HCT116 (cell line): ENCODE measurements at regions not wholly inside any gene's neighbourhood (a gene's known extent, or its start where the extent isn't known, plus 50 kb on each side); places are given as distances from the start of the nearest gene placed in this dataset.

Experiments
- ATAC-seq: fragments of 200-7000 bp; cut with Tn5 transposase; 2 replicates; pipeline ENCODE4 v1.9.1; 2020; ENCODE audit warnings: mild to moderate bottlenecking, moderate library complexity
- BruUV-seq: library from RNA; stranded (reverse); fragments of 400-500 nt; replicated peaks from 2 replicates; lab custom pipeline; 2021; lab: Mats Ljungman, UMichigan
- CTCF ChIA-PET: fragments of 300-600 bp; sonication (Branson Sonifier 250); formaldehyde crosslinking; loops from one replicate; lab custom pipeline; 2021; ENCODE audit warnings: antibody characterized with exemption; lab: Charles Lee
- POLR2A ChIA-PET: fragments of 300-600, 350-600 bp; sonication (Branson Sonifier 250); formaldehyde crosslinking; loops from one replicate; lab custom pipeline; 2021; ENCODE audit warnings: antibody characterized with exemption; lab: Charles Lee
- RAD21 ChIA-PET, 2 experiments: fragments of 300-600 bp; sonication (Branson Sonifier 250); formaldehyde crosslinking; loops; one replicate each; lab custom pipeline; 2023; ENCODE audit warnings: low total read pairs in 2 of 2; ENCODE audit not compliant: uncharacterized antibody in 2 of 2, unreplicated experiment in 2 of 2, low non-redundant PET in 1 of 2; lab: Charles Lee
- DNase-seq: peaks from one replicate; pipeline ENCODE4 v3.0.0-alpha.2; 2010; ENCODE audit warnings: low read depth, low spot score
- H2AFZ ChIP-seq: fragments of 200-600 bp; shearing (Covaris generic), sonication (generic); 2 replicates; pipeline ENCODE4 v1.6.1; 2017; ENCODE audit warnings: low read depth, mixed run types, mixed read lengths, antibody characterized with exemption, low read length; ENCODE audit not compliant: poor library complexity, severe bottlenecking
- H3K27ac ChIP-seq: 2 replicates; pipeline ENCODE4 v1.5.1; 2012; ENCODE audit warnings: low read depth, low read length
- H3K27me3 ChIP-seq: fragments of 200-600 bp; sonication (generic); 2 replicates; pipeline ENCODE4 v1.6.1; 2016; ENCODE audit warnings: mixed run types, low read length, mixed read lengths; ENCODE audit not compliant: insufficient read depth
- H3K36me3 ChIP-seq, 2 experiments: fragments of 200-500 bp in 1 of 2; fragments of 200-600 bp in 1 of 2; sonication (Bioruptor generic) in 1 of 2; sonication (generic) in 1 of 2; 2 replicates each; pipeline versions ENCODE4 v1.5.1 to v1.6.1; 2014 to 2016; ENCODE audit warnings: low read length in 2 of 2, inconsistent platforms in 1 of 2, mixed read lengths in 1 of 2, mixed run types in 1 of 2; ENCODE audit not compliant: insufficient read depth in 2 of 2, control insufficient read depth in 1 of 2
- H3K4me1 ChIP-seq, 2 experiments: fragments of 200-600 bp in 1 of 2; sonication (generic) in 1 of 2; 2 replicates each; pipeline versions ENCODE4 v1.5.1 to v1.6.1; 2012 to 2017; ENCODE audit warnings: low read length in 2 of 2, inconsistent platforms in 1 of 2, mild to moderate bottlenecking in 1 of 2, mixed read lengths in 1 of 2, mixed run types in 1 of 2, moderate library complexity in 1 of 2; ENCODE audit not compliant: insufficient read depth in 2 of 2, control insufficient read depth in 1 of 2
- H3K4me2 ChIP-seq: fragments of 200-600 bp; sonication (generic); 2 replicates; pipeline ENCODE4 v1.6.1; 2017; ENCODE audit warnings: mixed run types, low read length, mixed read lengths
- H3K4me3 ChIP-seq, 2 experiments: fragments of 200-600 bp in 1 of 2; sonication (generic) in 1 of 2; replicated peaks in 1 of 2; 2 replicates each; pipeline ENCODE4 v1.5.1; 2011 to 2016; ENCODE audit warnings: low read length in 2 of 2, control low read depth in 1 of 2, low read depth in 1 of 2, mild to moderate bottlenecking in 1 of 2, mixed read lengths in 1 of 2, mixed run types in 1 of 2
- H3K79me2 ChIP-seq: fragments of 200-600 bp; sonication (generic); 2 replicates; pipeline ENCODE4 v1.6.1; 2017; ENCODE audit warnings: mild to moderate bottlenecking, mixed run types, low read length, moderate library complexity, mixed read lengths; ENCODE audit not compliant: insufficient read depth
- H3K9ac ChIP-seq: fragments of 200-600 bp; sonication (generic); 2 replicates; pipeline ENCODE4 v1.6.1; 2016; ENCODE audit warnings: low read length, mixed read lengths
- H3K9me2 ChIP-seq: fragments of 200-600 bp; sonication (generic), shearing (Covaris generic); 2 replicates; pipeline ENCODE4 v1.6.1; 2017; ENCODE audit warnings: mixed run types, mild to moderate bottlenecking, moderate library complexity; ENCODE audit not compliant: insufficient read depth
- H3K9me3 ChIP-seq, 2 experiments: fragments of 200-500 bp in 1 of 2; fragments of 200-600 bp in 1 of 2; sonication (Bioruptor generic) in 1 of 2; sonication (generic) in 1 of 2; 2 replicates each; pipeline ENCODE4 v1.6.1; 2014 to 2017; ENCODE audit warnings: low read length in 2 of 2, mixed read lengths in 2 of 2, inconsistent platforms in 1 of 2, low read depth in 1 of 2, mild to moderate bottlenecking in 1 of 2, mixed run types in 1 of 2, moderate library complexity in 1 of 2; ENCODE audit not compliant: control insufficient read depth in 1 of 2, insufficient read depth in 1 of 2
- H4K20me1 ChIP-seq: fragments of 200-600 bp; sonication (generic), shearing (Covaris generic); 2 replicates; pipeline ENCODE4 v1.6.1; 2017; ENCODE audit warnings: mixed run types, mild to moderate bottlenecking, moderate library complexity; ENCODE audit not compliant: insufficient read depth
- CEBPB ChIP-seq: IDR thresholded peaks from 2 replicates; pipeline ENCODE4 v1.6.1; 2012; ENCODE audit warnings: low read depth
- EGR1 ChIP-seq: IDR thresholded peaks from 2 replicates; pipeline ENCODE4 v1.6.1; 2012; ENCODE audit warnings: low read depth
- ELF1 ChIP-seq: IDR thresholded peaks from 2 replicates; pipeline ENCODE4 v1.6.1; 2012; ENCODE audit warnings: low read depth, borderline replicate concordance
- EZH2 ChIP-seq: fragments of 200-600 bp; sonication (generic); IDR thresholded peaks from 2 replicates; pipeline ENCODE4 v1.6.1; 2017; ENCODE audit warnings: antibody characterized with exemption, mixed run types
- EZH2phosphoT487 ChIP-seq: fragments of 200-600 bp; IDR thresholded peaks from 2 replicates; pipeline ENCODE4 v1.6.1; 2018; ENCODE audit warnings: antibody characterized with exemption, borderline replicate concordance
- FOSL1 ChIP-seq: IDR thresholded peaks from 2 replicates; pipeline ENCODE4 v1.6.1; 2012; ENCODE audit warnings: low read depth
- POLR2A ChIP-seq: IDR thresholded peaks from 2 replicates; pipeline ENCODE4 v1.7.0; 2011; ENCODE audit warnings: borderline replicate concordance; ENCODE audit not compliant: insufficient read depth, insufficient read length; ENCODE audit errors: extremely low read depth
- POLR2AphosphoS5 ChIP-seq: IDR thresholded peaks from 2 replicates; pipeline ENCODE4 v1.6.1; 2011; ENCODE audit warnings: mild to moderate bottlenecking, low read depth, low read length, moderate library complexity
- RAD21 ChIP-seq: IDR thresholded peaks from 2 replicates; pipeline ENCODE4 v1.6.1; 2012; ENCODE audit warnings: low read depth, mild to moderate bottlenecking
- SIN3A ChIP-seq: IDR thresholded peaks from 2 replicates; pipeline ENCODE4 v1.6.1; 2012; ENCODE audit warnings: low read depth
- SP1 ChIP-seq: IDR thresholded peaks from 2 replicates; pipeline ENCODE4 v1.6.1; 2012; ENCODE audit warnings: low read depth
- SRF ChIP-seq: IDR thresholded peaks from 2 replicates; pipeline ENCODE4 v1.6.1; 2012; ENCODE audit warnings: low read depth
- TCF7L2 ChIP-seq: IDR thresholded peaks from 2 replicates; pipeline ENCODE4 v1.7.0; 2011; ENCODE audit warnings: borderline replicate concordance, inconsistent platforms; ENCODE audit not compliant: insufficient read depth, insufficient read length; ENCODE audit errors: extremely low read depth
- YY1 ChIP-seq: IDR thresholded peaks from 2 replicates; pipeline ENCODE4 v1.6.1; 2011; ENCODE audit warnings: low read length, low read depth, moderate library complexity, mild to moderate bottlenecking; ENCODE audit not compliant: insufficient replicate concordance; ENCODE audit errors: extremely low read depth
- ZFX ChIP-seq: fragments of 450-650 bp; IDR thresholded peaks from 2 replicates; pipeline ENCODE4 v1.6.1; 2017
- intact Hi-C: fragments of 100-400 bp; cut with micrococcal nuclease; formaldehyde crosslinking; loops from 2 replicates; pipeline ENCODE4 v1.10.0; 2022
- TF ChIP-seq, protein P1 (sequence below), 3 experiments: fragments of 200-600 bp in 1 of 3; sonication (generic) in 1 of 3; IDR thresholded peaks in 2 of 3; conservative IDR thresholded peaks in 1 of 3; 2 replicates each; pipeline ENCODE4 v1.5.1; 2012 to 2017; ENCODE audit warnings: low read depth in 2 of 3, low read length in 2 of 3, antibody characterized with exemption in 1 of 3, borderline replicate concordance in 1 of 3, control low read depth in 1 of 3, mild to moderate bottlenecking in 1 of 3, mixed read lengths in 1 of 3, mixed run types in 1 of 3, moderate library complexity in 1 of 3; ENCODE audit not compliant: insufficient read depth in 1 of 3
- TF ChIP-seq, protein P2 (sequence below): IDR thresholded peaks from 2 replicates; pipeline ENCODE4 v1.6.1; 2012
- TF ChIP-seq, protein P3 (sequence below): IDR thresholded peaks from 2 replicates; pipeline ENCODE4 v1.6.1; 2011; ENCODE audit warnings: mild to moderate bottlenecking, low read length, moderate library complexity; ENCODE audit not compliant: insufficient replicate concordance; ENCODE audit errors: extremely low read depth

DNA sequence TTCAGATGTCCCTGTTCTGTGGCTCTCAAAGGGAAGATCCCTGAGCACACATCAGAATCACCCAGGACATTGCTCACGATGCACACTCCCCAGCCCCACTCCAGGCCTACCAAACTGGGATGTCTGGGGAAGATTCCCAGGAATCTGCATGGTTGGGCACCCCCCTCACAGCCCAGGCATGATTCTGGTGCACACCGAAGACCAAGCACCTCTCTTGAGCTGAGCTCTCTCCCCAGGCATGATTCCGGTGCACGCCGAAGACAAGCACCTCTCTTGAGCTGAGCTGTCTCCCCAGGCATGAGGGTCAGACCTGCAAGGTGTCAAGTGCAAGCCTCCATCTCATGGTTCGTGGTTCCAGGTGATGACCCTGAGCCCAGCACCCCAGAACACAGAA, 112.2 kb upstream of the MEF2A start (continued):
- no peak for TF ChIP-seq POLR2AphosphoS5
- TF ChIP-seq, protein P1, sequence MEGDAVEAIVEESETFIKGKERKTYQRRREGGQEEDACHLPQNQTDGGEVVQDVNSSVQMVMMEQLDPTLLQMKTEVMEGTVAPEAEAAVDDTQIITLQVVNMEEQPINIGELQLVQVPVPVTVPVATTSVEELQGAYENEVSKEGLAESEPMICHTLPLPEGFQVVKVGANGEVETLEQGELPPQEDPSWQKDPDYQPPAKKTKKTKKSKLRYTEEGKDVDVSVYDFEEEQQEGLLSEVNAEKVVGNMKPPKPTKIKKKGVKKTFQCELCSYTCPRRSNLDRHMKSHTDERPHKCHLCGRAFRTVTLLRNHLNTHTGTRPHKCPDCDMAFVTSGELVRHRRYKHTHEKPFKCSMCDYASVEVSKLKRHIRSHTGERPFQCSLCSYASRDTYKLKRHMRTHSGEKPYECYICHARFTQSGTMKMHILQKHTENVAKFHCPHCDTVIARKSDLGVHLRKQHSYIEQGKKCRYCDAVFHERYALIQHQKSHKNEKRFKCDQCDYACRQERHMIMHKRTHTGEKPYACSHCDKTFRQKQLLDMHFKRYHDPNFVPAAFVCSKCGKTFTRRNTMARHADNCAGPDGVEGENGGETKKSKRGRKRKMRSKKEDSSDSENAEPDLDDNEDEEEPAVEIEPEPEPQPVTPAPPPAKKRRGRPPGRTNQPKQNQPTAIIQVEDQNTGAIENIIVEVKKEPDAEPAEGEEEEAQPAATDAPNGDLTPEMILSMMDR (IDR thresholded peaks at IDR 0.05 in 2 of 3, conservative IDR thresholded peaks at IDR 0.05 in 1 of 3; ENCODE audit: borderline replicate concordance in 1 of 3, insufficient read depth in 1 of 3, low read depth in 2 of 3, low read length in 2 of 3), result no peak
- TF ChIP-seq CEBPB, result no peak
- no peak for TF ChIP-seq RAD21
- TF ChIP-seq ELF1, result no peak
- TF ChIP-seq SIN3A, result no peak
- no peak for TF ChIP-seq EZH2phosphoT487
- TF ChIP-seq TCF7L2, result no peak
- no peak for TF ChIP-seq ZFX
- TF ChIP-seq SP1, result no peak

DNA sequence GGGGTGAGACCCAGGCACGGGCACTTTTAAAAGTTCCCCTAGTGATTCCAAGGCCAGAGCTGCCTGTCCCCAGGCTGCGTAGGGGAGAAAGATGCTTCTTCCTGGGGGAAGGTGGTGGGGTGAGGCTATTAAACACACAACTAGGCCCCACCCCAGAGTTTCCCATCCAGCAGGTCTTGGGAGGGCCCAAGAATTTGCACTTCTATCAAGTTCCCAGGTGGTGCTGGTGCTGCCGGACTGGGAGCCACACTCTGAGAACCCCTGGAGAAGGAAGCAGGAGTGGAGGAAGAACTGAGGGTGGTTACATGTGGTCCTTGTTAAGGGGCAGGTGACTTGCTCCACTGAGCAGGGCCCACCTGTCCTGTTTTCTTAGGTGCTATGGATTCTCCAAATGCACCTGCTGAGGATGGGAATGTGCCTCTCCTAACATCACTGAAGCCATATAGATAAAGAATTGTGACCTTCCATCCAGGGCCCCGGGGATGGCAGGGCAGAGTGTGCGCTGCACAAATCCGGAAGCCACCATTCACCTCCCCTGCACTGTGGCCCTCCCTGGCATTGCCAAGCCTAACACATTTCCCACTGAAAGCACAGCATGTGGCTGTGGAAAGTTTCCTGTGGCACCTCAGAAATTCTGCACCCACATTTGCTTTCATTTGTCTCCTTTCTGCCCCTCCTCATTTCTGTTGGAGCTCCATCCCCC, 111.5 kb upstream of the MEF2A start:
- RAD21 ChIA-PET, result no interaction called here

More for the DNA sequence above, 111.5 kb upstream of the MEF2A start:
- Histone ChIP-seq H3K9ac (peak overlapping the region; percentile 58), H3K4me3 (peak overlapping the region in 1 of 2 experiments; percentile 41; a peak in 2 of 4 replicates), H3K4me2 (peak overlapping the region; percentile 83), H3K9me3 (no peaks in the 10 kb centered on the region), H3K9me2 (no peaks in the 10 kb centered on the region), H3K79me2 (no peaks in the 10 kb centered on the region), H3K27ac (peak overlapping the region; percentile 41), H3K27me3 (no peaks in the 10 kb centered on the region), H3K36me3 (no peaks in the 10 kb centered on the region), H2AFZ (peak overlapping the region; percentile 72), H3K4me1 (peaks cover 16 to 22% of the 10 kb centered on the region in 2 experiments), H4K20me1 (no peaks in the 10 kb centered on the region)
- no peak for DNase-seq
- CTCF ChIA-PET, result no interaction called here
- TF ChIP-seq RAD21 (no peak), EZH2phosphoT487 (no peak), POLR2A (no peak), SIN3A (no peak), SP1 (no peak), FOSL1 (no peak), SRF (no peak), CEBPB (no peak), YY1 (no peak), POLR2AphosphoS5 (no peak), EGR1 (no peak), TCF7L2 (no peak), EZH2 (no peak)
- TF ChIP-seq, protein P2, sequence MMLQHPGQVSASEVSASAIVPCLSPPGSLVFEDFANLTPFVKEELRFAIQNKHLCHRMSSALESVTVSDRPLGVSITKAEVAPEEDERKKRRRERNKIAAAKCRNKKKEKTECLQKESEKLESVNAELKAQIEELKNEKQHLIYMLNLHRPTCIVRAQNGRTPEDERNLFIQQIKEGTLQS, result no peak
- TF ChIP-seq, protein P3, sequence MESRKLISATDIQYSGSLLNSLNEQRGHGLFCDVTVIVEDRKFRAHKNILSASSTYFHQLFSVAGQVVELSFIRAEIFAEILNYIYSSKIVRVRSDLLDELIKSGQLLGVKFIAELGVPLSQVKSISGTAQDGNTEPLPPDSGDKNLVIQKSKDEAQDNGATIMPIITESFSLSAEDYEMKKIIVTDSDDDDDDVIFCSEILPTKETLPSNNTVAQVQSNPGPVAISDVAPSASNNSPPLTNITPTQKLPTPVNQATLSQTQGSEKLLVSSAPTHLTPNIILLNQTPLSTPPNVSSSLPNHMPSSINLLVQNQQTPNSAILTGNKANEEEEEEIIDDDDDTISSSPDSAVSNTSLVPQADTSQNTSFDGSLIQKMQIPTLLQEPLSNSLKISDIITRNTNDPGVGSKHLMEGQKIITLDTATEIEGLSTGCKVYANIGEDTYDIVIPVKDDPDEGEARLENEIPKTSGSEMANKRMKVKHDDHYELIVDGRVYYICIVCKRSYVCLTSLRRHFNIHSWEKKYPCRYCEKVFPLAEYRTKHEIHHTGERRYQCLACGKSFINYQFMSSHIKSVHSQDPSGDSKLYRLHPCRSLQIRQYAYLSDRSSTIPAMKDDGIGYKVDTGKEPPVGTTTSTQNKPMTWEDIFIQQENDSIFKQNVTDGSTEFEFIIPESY, result no peak
- intact Hi-C loops, result no loop called here
- no TSS peak for BruUV-seq
- no peak for ATAC-seq
- POLR2A ChIA-PET, result no interaction called here
